ENCODE measurements at regions not wholly inside any gene's neighbourhood (a gene's known extent, or its start where the extent isn't known, plus 50 kb on each side); places are given as distances from the start of the nearest gene placed in this dataset.

DNA sequence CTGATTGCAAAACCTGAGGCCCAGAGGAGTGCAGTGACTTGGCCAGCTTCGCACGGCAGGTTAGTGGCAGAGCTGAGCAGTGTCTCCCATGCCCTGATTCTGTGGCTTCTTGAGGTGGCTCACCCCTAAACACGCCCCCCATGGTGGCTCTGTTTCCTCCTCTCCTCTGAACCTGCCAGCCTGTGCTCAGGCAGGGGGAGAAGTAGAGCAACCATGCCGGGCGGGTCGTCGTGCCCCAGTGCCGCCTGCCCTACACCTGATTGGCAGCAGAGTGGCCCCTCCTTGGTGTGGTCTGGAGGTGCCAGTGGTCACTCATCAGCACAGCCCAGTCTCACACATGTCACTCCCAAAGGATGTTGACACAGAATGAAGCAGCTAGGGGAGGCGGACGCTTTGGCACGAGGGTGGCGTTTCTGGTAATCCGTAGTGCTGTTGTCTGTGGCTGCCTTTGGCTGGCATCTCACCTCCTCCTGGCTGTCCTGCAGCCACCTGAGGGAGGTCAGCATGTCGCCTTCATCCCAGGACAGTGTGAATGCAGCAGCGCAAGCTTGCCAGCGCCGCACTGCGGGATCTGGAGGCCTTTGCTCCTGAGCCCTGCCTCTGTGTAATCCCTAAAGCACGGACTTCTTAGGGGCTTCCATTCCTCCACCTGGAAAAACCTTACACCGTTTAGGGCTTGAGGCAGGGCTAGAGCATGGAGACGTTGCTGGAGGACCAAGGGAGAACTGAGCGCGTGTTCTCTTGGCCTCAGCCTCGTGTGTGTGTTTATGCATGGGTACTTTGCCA, 294.7 kb downstream of the SEC14L1 start:
- no peak for DNase-seq (ENCODE audit: low spot score)
- Mint-ChIP-seq H3K9me3 (no peaks in the 10 kb centered on the region), H3K4me1 (peaks cover 75% of the 10 kb centered on the region), H3K4me3 (peak overlapping the region; percentile 66), H3K27me3 (ENCODE audit: low read depth) (no peaks in the 10 kb centered on the region), H3K27ac (peak overlapping the region; percentile 92), H3K36me3 (no peaks in the 10 kb centered on the region)
- TF ChIP-seq, protein P1, sequence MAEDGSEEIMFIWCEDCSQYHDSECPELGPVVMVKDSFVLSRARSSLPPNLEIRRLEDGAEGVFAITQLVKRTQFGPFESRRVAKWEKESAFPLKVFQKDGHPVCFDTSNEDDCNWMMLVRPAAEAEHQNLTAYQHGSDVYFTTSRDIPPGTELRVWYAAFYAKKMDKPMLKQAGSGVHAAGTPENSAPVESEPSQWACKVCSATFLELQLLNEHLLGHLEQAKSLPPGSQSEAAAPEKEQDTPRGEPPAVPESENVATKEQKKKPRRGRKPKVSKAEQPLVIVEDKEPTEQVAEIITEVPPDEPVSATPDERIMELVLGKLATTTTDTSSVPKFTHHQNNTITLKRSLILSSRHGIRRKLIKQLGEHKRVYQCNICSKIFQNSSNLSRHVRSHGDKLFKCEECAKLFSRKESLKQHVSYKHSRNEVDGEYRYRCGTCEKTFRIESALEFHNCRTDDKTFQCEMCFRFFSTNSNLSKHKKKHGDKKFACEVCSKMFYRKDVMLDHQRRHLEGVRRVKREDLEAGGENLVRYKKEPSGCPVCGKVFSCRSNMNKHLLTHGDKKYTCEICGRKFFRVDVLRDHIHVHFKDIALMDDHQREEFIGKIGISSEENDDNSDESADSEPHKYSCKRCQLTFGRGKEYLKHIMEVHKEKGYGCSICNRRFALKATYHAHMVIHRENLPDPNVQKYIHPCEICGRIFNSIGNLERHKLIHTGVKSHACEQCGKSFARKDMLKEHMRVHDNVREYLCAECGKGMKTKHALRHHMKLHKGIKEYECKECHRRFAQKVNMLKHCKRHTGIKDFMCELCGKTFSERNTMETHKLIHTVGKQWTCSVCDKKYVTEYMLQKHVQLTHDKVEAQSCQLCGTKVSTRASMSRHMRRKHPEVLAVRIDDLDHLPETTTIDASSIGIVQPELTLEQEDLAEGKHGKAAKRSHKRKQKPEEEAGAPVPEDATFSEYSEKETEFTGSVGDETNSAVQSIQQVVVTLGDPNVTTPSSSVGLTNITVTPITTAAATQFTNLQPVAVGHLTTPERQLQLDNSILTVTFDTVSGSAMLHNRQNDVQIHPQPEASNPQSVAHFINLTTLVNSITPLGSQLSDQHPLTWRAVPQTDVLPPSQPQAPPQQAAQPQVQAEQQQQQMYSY (CRISPR knock-in tag; IDR thresholded peaks at IDR 0.05) = peak; percentile 86
- TF ChIP-seq, protein P2, sequence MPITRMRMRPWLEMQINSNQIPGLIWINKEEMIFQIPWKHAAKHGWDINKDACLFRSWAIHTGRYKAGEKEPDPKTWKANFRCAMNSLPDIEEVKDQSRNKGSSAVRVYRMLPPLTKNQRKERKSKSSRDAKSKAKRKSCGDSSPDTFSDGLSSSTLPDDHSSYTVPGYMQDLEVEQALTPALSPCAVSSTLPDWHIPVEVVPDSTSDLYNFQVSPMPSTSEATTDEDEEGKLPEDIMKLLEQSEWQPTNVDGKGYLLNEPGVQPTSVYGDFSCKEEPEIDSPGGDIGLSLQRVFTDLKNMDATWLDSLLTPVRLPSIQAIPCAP (CRISPR knock-in tag; IDR thresholded peaks at IDR 0.05) = 0 out of 2 replicates have a peak, but pooled peaks have one; percentile 22
- TF ChIP-seq NR3C1 (CRISPR knock-in tag; conservative IDR thresholded peaks at IDR 0.05; ENCODE audit: low read depth) (no peak), ZNF121 (CRISPR knock-in tag; IDR thresholded peaks at IDR 0.05) (no peak), ELF4 (CRISPR knock-in tag; IDR thresholded peaks at IDR 0.05; ENCODE audit: low read depth) (no peak), CREM (CRISPR knock-in tag; IDR thresholded peaks at IDR 0.05) (no peak), KAT7 (CRISPR knock-in tag; IDR thresholded peaks at IDR 0.05; ENCODE audit: borderline replicate concordance) (no peak), TP53 (CRISPR knock-in tag; IDR thresholded peaks at IDR 0.05) (no peak), NFYB (CRISPR knock-in tag; conservative IDR thresholded peaks at IDR 0.05; ENCODE audit: low read depth) (no peak)
- TF ChIP-seq, protein P3, sequence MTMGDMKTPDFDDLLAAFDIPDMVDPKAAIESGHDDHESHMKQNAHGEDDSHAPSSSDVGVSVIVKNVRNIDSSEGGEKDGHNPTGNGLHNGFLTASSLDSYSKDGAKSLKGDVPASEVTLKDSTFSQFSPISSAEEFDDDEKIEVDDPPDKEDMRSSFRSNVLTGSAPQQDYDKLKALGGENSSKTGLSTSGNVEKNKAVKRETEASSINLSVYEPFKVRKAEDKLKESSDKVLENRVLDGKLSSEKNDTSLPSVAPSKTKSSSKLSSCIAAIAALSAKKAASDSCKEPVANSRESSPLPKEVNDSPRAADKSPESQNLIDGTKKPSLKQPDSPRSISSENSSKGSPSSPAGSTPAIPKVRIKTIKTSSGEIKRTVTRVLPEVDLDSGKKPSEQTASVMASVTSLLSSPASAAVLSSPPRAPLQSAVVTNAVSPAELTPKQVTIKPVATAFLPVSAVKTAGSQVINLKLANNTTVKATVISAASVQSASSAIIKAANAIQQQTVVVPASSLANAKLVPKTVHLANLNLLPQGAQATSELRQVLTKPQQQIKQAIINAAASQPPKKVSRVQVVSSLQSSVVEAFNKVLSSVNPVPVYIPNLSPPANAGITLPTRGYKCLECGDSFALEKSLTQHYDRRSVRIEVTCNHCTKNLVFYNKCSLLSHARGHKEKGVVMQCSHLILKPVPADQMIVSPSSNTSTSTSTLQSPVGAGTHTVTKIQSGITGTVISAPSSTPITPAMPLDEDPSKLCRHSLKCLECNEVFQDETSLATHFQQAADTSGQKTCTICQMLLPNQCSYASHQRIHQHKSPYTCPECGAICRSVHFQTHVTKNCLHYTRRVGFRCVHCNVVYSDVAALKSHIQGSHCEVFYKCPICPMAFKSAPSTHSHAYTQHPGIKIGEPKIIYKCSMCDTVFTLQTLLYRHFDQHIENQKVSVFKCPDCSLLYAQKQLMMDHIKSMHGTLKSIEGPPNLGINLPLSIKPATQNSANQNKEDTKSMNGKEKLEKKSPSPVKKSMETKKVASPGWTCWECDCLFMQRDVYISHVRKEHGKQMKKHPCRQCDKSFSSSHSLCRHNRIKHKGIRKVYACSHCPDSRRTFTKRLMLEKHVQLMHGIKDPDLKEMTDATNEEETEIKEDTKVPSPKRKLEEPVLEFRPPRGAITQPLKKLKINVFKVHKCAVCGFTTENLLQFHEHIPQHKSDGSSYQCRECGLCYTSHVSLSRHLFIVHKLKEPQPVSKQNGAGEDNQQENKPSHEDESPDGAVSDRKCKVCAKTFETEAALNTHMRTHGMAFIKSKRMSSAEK (CRISPR knock-in tag; IDR thresholded peaks at IDR 0.05; ENCODE audit: borderline replicate concordance) = no peak
- TF ChIP-seq, protein P4, sequence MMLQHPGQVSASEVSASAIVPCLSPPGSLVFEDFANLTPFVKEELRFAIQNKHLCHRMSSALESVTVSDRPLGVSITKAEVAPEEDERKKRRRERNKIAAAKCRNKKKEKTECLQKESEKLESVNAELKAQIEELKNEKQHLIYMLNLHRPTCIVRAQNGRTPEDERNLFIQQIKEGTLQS (CRISPR knock-in tag; conservative IDR thresholded peaks at IDR 0.05) = no peak
- TF ChIP-seq, protein P5, sequence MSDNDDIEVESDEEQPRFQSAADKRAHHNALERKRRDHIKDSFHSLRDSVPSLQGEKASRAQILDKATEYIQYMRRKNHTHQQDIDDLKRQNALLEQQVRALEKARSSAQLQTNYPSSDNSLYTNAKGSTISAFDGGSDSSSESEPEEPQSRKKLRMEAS (CRISPR knock-in tag; IDR thresholded peaks at IDR 0.05) = 0 out of 2 replicates have a peak, but pooled peaks have one; percentile 27
- ATAC-seq = no peak; the same call in none of the 2 replicates
- ChIA-PET POLR2A (interaction anchor here (1.1 to 1.7 kb wide), 2 partner anchors 16 to 37 kb away, joined by 3 to 6 read pairs; no protein-coding TSS in a partner anchor), CTCF (interaction anchor here (0.6 to 2.0 kb wide), 8 partner anchors 12 to 145 kb away, joined by 3 to 11 read pairs (median 4); no protein-coding TSS in a partner anchor)

DNA sequence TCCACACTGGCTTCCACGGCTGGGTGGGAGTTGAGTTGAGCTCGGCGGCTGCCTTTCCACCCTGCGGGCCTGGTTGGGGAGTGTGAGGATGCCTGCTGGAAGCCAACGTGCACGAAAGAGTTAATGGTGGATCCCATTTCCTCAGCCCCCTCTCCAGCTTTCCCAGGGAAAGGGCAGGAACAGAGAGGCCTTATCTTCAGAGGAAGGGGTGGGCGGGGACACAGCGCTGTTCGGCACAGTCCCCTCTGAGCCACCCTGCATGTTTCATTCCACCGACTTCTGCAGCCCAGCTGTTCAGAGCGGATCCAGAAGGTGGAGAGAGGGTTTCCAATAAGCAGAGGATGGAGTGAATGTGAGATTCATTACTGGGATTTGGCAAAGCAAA, 295.3 kb downstream of the SEC14L1 start:
- ChIA-PET CTCF (interaction anchor here (0.6 to 2.0 kb wide), 8 partner anchors 12 to 144 kb away, joined by 3 to 11 read pairs (median 4); no protein-coding TSS in a partner anchor), POLR2A (interaction anchor here (1.1 to 1.7 kb wide), 2 partner anchors 16 to 36 kb away, joined by 3 to 6 read pairs; no protein-coding TSS in a partner anchor)
- Mint-ChIP-seq H3K4me3 (peak overlapping the region; percentile 66), H3K4me1 (peaks cover 74% of the 10 kb centered on the region), H3K27ac (peak overlapping the region; percentile 92), H3K36me3 (no peaks in the 10 kb centered on the region), H3K27me3 (ENCODE audit: low read depth) (no peaks in the 10 kb centered on the region), H3K9me3 (no peaks in the 10 kb centered on the region)
- ATAC-seq = peak; percentile 72
- TF ChIP-seq TP53 (CRISPR knock-in tag; IDR thresholded peaks at IDR 0.05) (0 out of 2 replicates have a peak, but pooled peaks have one; percentile 37), GABPB1 (CRISPR knock-in tag; IDR thresholded peaks at IDR 0.05) (no peak)
- TF ChIP-seq, protein P1 (CRISPR knock-in tag; IDR thresholded peaks at IDR 0.05) = peak; percentile 8; the same call in 1 of the 2 replicates
- TF ChIP-seq, protein P6, sequence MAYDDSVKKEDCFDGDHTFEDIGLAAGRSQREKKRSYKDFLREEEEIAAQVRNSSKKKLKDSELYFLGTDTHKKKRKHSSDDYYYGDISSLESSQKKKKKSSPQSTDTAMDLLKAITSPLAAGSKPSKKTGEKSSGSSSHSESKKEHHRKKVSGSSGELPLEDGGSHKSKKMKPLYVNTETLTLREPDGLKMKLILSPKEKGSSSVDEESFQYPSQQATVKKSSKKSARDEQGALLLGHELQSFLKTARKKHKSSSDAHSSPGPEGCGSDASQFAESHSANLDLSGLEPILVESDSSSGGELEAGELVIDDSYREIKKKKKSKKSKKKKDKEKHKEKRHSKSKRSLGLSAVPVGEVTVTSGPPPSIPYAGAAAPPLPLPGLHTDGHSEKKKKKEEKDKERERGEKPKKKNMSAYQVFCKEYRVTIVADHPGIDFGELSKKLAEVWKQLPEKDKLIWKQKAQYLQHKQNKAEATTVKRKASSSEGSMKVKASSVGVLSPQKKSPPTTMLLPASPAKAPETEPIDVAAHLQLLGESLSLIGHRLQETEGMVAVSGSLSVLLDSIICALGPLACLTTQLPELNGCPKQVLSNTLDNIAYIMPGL (CRISPR knock-in tag; IDR thresholded peaks at IDR 0.05) = no peak
- no peak for DNase-seq (ENCODE audit: low spot score)

Measured in WTC11 (cell line).